H1 (cell line): ENCODE measurements at regions not wholly inside any gene's neighbourhood (a gene's known extent, or its start where the extent isn't known, plus 50 kb on each side); places are given as distances from the start of the nearest gene placed in this dataset.

ENCODE experiments used
- CTCF ChIA-PET: fragments of 300-600 bp; sonication (Branson Sonifier 250); formaldehyde crosslinking; loops from one replicate; lab custom pipeline; 2021; ENCODE audit not compliant: partially characterized antibody; lab: Charles Lee
- POLR2A ChIA-PET: fragments of 300-600 bp; sonication (Branson Sonifier 250); formaldehyde crosslinking; loops from one replicate; lab custom pipeline; 2021; ENCODE audit warnings: inconsistent platforms; ENCODE audit not compliant: partially characterized antibody; lab: Charles Lee
- DNase-seq, 2 experiments: peaks; one replicate each; pipeline versions ENCODE4 v3.0.0 to v3.0.0-alpha.2; 2010 to 2022; ENCODE audit warnings: low spot score in 2 of 2, low read depth in 1 of 2, mixed read lengths in 1 of 2
- FAIRE-seq: peaks from 2 replicates; lab custom pipeline; 2011; peaks lifted over from hg19 to GRCh38; lab: Jason Lieb, UNC
- H2AFZ ChIP-seq: 2 replicates; pipeline ENCODE4 v1.8.1; 2012; ENCODE audit warnings: low read length, inconsistent platforms
- H2AK5ac ChIP-seq: 2 replicates; pipeline ENCODE4 v1.6.1; 2013; ENCODE audit warnings: low read depth, low read length
- H2BK120ac ChIP-seq: replicated peaks from 2 replicates; pipeline ENCODE3; 2013; ENCODE audit warnings: low read depth, low read length, inconsistent platforms
- H2BK12ac ChIP-seq: 2 replicates; pipeline ENCODE4 v1.6.1; 2013; ENCODE audit warnings: low read depth, low read length
- H2BK15ac ChIP-seq: 2 replicates; pipeline ENCODE4 v1.6.1; 2013; ENCODE audit warnings: low read length
- H2BK20ac ChIP-seq: 2 replicates; pipeline ENCODE4 v1.6.1; 2013; ENCODE audit warnings: low read length
- H2BK5ac ChIP-seq: 2 replicates; pipeline ENCODE4 v1.6.1; 2013; ENCODE audit warnings: low read depth, low read length
- H3K14ac ChIP-seq: 2 replicates; pipeline ENCODE4 v1.6.1; 2013; ENCODE audit warnings: inconsistent platforms; ENCODE audit not compliant: insufficient read length
- H3K18ac ChIP-seq: 2 replicates; pipeline ENCODE4 v1.6.1; 2013; ENCODE audit warnings: low read length; ENCODE audit errors: extremely low read depth
- H3K23ac ChIP-seq: 2 replicates; pipeline ENCODE4 v1.6.1; 2013; ENCODE audit warnings: inconsistent platforms; ENCODE audit not compliant: insufficient read length
- H3K23me2 ChIP-seq: 2 replicates; pipeline ENCODE4 v1.6.1; 2013; ENCODE audit warnings: low read depth, low read length
- H3K27ac ChIP-seq: 2 replicates; pipeline ENCODE4 v1.6.1; 2011; ENCODE audit warnings: low read depth, low read length, inconsistent platforms
- H3K27me3 ChIP-seq, 4 experiments: replicated peaks in 1 of 4; 1 replicate in 1 of 4; 2 replicates in 3 of 4; pipeline versions ENCODE4 v1.6.1 to v1.8.1; 2011 to 2013; ENCODE audit warnings: low read length in 3 of 4, mild to moderate bottlenecking in 3 of 4, inconsistent platforms in 2 of 4, mixed read lengths in 2 of 4, moderate library complexity in 1 of 4; ENCODE audit not compliant: control insufficient read depth in 3 of 4, insufficient read depth in 3 of 4; ENCODE audit errors: extremely low read depth in 1 of 4
- H3K36me3 ChIP-seq, 4 experiments: 2 replicates each; pipeline versions ENCODE4 v1.6.1 to v1.8.1; 2011 to 2013; ENCODE audit warnings: mild to moderate bottlenecking in 4 of 4, low read length in 3 of 4, moderate library complexity in 2 of 4, control low read depth in 1 of 4, inconsistent platforms in 1 of 4; ENCODE audit not compliant: insufficient read depth in 4 of 4, control insufficient read depth in 2 of 4
- H3K4ac ChIP-seq: replicated peaks from 2 replicates; pipeline ENCODE3; 2013; ENCODE audit warnings: low read length, low read depth, mixed read lengths, inconsistent platforms; ENCODE audit not compliant: insufficient read length
- H3K4me1 ChIP-seq, 4 experiments: replicated peaks in 1 of 4; 1 replicate in 1 of 4; 2 replicates in 3 of 4; pipeline versions ENCODE4 v1.6.1 to v1.8.1; 2011 to 2013; ENCODE audit warnings: low read length in 3 of 4, inconsistent platforms in 2 of 4, mixed read lengths in 1 of 4; ENCODE audit not compliant: insufficient read depth in 4 of 4, control insufficient read depth in 3 of 4
- H3K4me2 ChIP-seq, 2 experiments: 2 replicates each; pipeline versions ENCODE4 v1.6.1 to v1.8.1; 2011 to 2013; ENCODE audit warnings: low read depth in 2 of 2, low read length in 2 of 2, control low read depth in 1 of 2, inconsistent platforms in 1 of 2, mild to moderate bottlenecking in 1 of 2; ENCODE audit not compliant: insufficient read depth in 1 of 2
- H3K4me3 ChIP-seq, 4 experiments: fragments of 200-600, 300-600 bp in 1 of 4; sonication (generic), shearing (Covaris generic), sonication (Bioruptor Twin) in 1 of 4; 2 replicates each; pipeline versions ENCODE4 v1.5.1 to v1.8.1; 2011 to 2016; ENCODE audit warnings: low read length in 4 of 4, low read depth in 3 of 4, control low read depth in 2 of 4, inconsistent platforms in 2 of 4, mild to moderate bottlenecking in 2 of 4, mixed read lengths in 1 of 4, moderate library complexity in 1 of 4; ENCODE audit not compliant: insufficient read depth in 2 of 4; ENCODE audit errors: extremely low read depth in 1 of 4
- H3K56ac ChIP-seq: replicated peaks from 2 replicates; pipeline ENCODE3; 2013; ENCODE audit warnings: low read depth, mild to moderate bottlenecking, mixed read lengths, low read length, inconsistent platforms; ENCODE audit not compliant: insufficient read length
- H3K79me1 ChIP-seq: 2 replicates; pipeline ENCODE4 v1.6.1; 2013; ENCODE audit warnings: low read depth, low read length, control low read depth
- H3K79me2 ChIP-seq, 2 experiments: 2 replicates each; pipeline versions ENCODE4 v1.6.1 to v1.8.1; 2012 to 2013; ENCODE audit warnings: low read length in 2 of 2, mild to moderate bottlenecking in 2 of 2, inconsistent platforms in 1 of 2; ENCODE audit not compliant: insufficient read depth in 2 of 2, control insufficient read depth in 1 of 2
- H3K9ac ChIP-seq, 4 experiments: replicated peaks in 1 of 4; 1 replicate in 1 of 4; 2 replicates in 3 of 4; pipeline versions ENCODE4 v1.6.1 to v1.8.1; 2011 to 2013; ENCODE audit warnings: low read depth in 3 of 4, low read length in 3 of 4, control low read depth in 2 of 4, mild to moderate bottlenecking in 2 of 4, moderate library complexity in 2 of 4, inconsistent platforms in 1 of 4; ENCODE audit errors: extremely low read depth in 1 of 4
- H3K9me3 ChIP-seq, 2 experiments: 2 replicates each; pipeline versions ENCODE4 v1.6.1 to v1.8.1; 2012 to 2013; ENCODE audit warnings: mild to moderate bottlenecking in 2 of 2, moderate library complexity in 2 of 2, control low read depth in 1 of 2, inconsistent platforms in 1 of 2, low read depth in 1 of 2, low read length in 1 of 2, mixed read lengths in 1 of 2; ENCODE audit not compliant: insufficient read depth in 2 of 2
- H4K20me1 ChIP-seq, 2 experiments: replicated peaks in 1 of 2; 2 replicates each; pipeline versions ENCODE3 to v1.8.1; 2011 to 2013; ENCODE audit warnings: inconsistent platforms in 2 of 2, low read length in 2 of 2, mild to moderate bottlenecking in 1 of 2; ENCODE audit not compliant: insufficient read depth in 2 of 2, control insufficient read depth in 1 of 2
- H4K5ac ChIP-seq: 2 replicates; pipeline ENCODE4 v1.6.1; 2013; ENCODE audit warnings: low read length, low read depth, mixed read lengths, inconsistent platforms; ENCODE audit not compliant: insufficient read length
- H4K8ac ChIP-seq: 2 replicates; pipeline ENCODE4 v1.8.0; 2013; ENCODE audit warnings: mild to moderate bottlenecking, moderate library complexity, low read length, inconsistent platforms; ENCODE audit not compliant: insufficient read depth; ENCODE audit errors: extremely low read depth
- H4K91ac ChIP-seq: replicated peaks from 2 replicates; pipeline ENCODE3; 2013; ENCODE audit warnings: low read length, mixed read lengths, inconsistent platforms; ENCODE audit not compliant: insufficient read length
- EGR1 ChIP-seq: IDR thresholded peaks from 2 replicates; pipeline ENCODE4 v1.6.1; 2011; ENCODE audit warnings: low read depth, low read length, borderline replicate concordance
- POLR2A ChIP-seq, 2 experiments: IDR thresholded peaks; 1 replicate in 1 of 2; 2 replicates in 1 of 2; pipeline ENCODE4 v1.6.1; 2011; ENCODE audit warnings: low read depth in 2 of 2, low read length in 2 of 2, mild to moderate bottlenecking in 2 of 2; ENCODE audit errors: control extremely low read depth in 1 of 2
- SP4 ChIP-seq: IDR thresholded peaks from 2 replicates; pipeline ENCODE4 v1.6.1; 2012; ENCODE audit warnings: low read length, inconsistent platforms
- WGBS, 2 experiments: shearing (Covaris generic) in 1 of 2; methylation state at CpG; one replicate each; pipeline versions ENCODE4 v1.1.6 to v1.1.7; 2013 to 2015; ENCODE audit warnings: low lambda C conversion rate in 2 of 2, mixed read lengths in 2 of 2, inconsistent platforms in 1 of 2, low coverage in 1 of 2, missing lambda C conversion rate in 1 of 2; ENCODE audit not compliant: insufficient replicate concordance in 2 of 2, insufficient coverage in 1 of 2, insufficient read length in 1 of 2; ENCODE audit errors: extremely low coverage in 1 of 2, missing lambda C conversion rate in 1 of 2; 5-methylcytosine and 5-hydroxymethylcytosine counted together

- no peak overlapping the region for H4K8ac ChIP-seq
- no peak overlapping the region for H3K4me3 ChIP-seq
- H3K4me2 ChIP-seq = no peak overlapping the region
- WGBS, 2 experiments = 90% methylated on average over 4 of the region's 4 CpGs; no CpG with 5 or more reads in 1 of the 2 experiments
- no peaks in the 10 kb centered on the region for H3K9me3 ChIP-seq
- no peak overlapping the region for H2BK15ac ChIP-seq
- H4K5ac ChIP-seq = no peak overlapping the region
- H3K4ac ChIP-seq = no peak overlapping the region
- no peaks in the 10 kb centered on the region for H3K79me1 ChIP-seq
- no peak overlapping the region for H3K56ac ChIP-seq
- H4K91ac ChIP-seq = no peak overlapping the region
- DNase-seq = no peak
- no peak overlapping the region for H2BK120ac ChIP-seq
- POLR2A ChIA-PET = no interaction called here
- no peak overlapping the region for H3K27ac ChIP-seq
- no peak overlapping the region for H2AK5ac ChIP-seq
- H3K36me3 ChIP-seq = no peaks in the 10 kb centered on the region
- H3K23me2 ChIP-seq = no peaks in the 10 kb centered on the region
- no peak for FAIRE-seq
- TF ChIP-seq SP4 (no peak), EGR1 (no peak), POLR2A (IDR thresholded peaks at IDR 0.05; ENCODE audit: control extremely low read depth in 1 of 2, low read depth in 2 of 2, low read length in 2 of 2) (no peak)
- TF ChIP-seq, all 59 proteins: peak for 0
- H3K4me1 ChIP-seq = no peaks in the 10 kb centered on the region; a peak in 1 of 7 replicates
- no peaks in the 10 kb centered on the region for H3K79me2 ChIP-seq
- CTCF ChIA-PET = interaction anchor here (0.6 kb wide), 1 partner anchor 1655 kb away, joined by 3 read pairs; no protein-coding TSS in a partner anchor
- H3K27me3 ChIP-seq = peaks cover 0 to 1% (median 0%) of the 10 kb centered on the region in 4 experiments; a peak in 1 of 7 replicates
- H3K23ac ChIP-seq = no peak overlapping the region
- no peak overlapping the region for H3K18ac ChIP-seq
- no peak overlapping the region for H3K9ac ChIP-seq
- H2BK5ac ChIP-seq = no peak overlapping the region
- H3K14ac ChIP-seq = no peak overlapping the region
- H2BK12ac ChIP-seq = no peak overlapping the region
- H4K20me1 ChIP-seq = no peaks in the 10 kb centered on the region
- H2AFZ ChIP-seq = no peak overlapping the region
- H2BK20ac ChIP-seq = no peak overlapping the region
Measured at GRCh38 chr2:145547620-145548019, 1027.7 kb upstream of the ZEB2 start.
